ENCODE measurements at regions not wholly inside any gene's neighbourhood (a gene's known extent, or its start where the extent isn't known, plus 50 kb on each side); places are given as distances from the start of the nearest gene placed in this dataset.

DNA sequence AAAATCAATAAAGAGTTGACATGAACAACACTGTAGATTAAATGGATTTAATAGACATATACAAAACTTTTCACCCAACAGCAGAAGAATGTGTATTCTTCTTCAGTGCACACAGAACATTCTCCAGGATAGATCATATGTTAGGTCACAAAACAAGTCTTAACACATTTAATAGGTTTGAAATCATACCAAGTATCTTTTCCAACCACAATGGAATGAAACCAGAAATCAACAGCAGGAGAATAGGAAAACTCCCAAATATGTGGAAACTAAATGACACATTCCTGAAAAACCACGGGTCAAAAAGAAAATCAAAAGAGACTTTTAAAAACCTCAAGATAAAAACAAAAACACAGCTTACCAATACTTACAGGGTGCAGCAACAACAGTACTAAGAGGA, 790.1 kb upstream of the ZNF608 start:
- no peak overlapping the region for H3K27ac Mint-ChIP-seq
- ChIA-PET CTCF (no interaction called here), POLR2A (no interaction called here)
- Histone ChIP-seq H3K4me1 (ENCODE audit: control insufficient read depth in 2 of 2, insufficient read depth in 2 of 2, low read length in 2 of 2) (no peaks in the 10 kb centered on the region), H3K4me3 (ENCODE audit: low read length) (no peak overlapping the region), H3K36me3 (ENCODE audit: control insufficient read depth in 2 of 3, insufficient read depth in 3 of 3, low read length in 3 of 3) (no peaks in the 10 kb centered on the region), H3K9me3 (ENCODE audit: control insufficient read depth in 2 of 3, low read length in 3 of 3) (no peaks in the 10 kb centered on the region), H3K27me3 (ENCODE audit: control insufficient read depth in 2 of 2, insufficient read depth in 2 of 2, low read length in 2 of 2) (no peaks in the 10 kb centered on the region), H3K27ac (ENCODE audit: low read depth, low read length) (no peak overlapping the region)
- DNase-seq, result no peak
- H3K9me3 Mint-ChIP-seq, result peaks cover 6 to 39% (median 20%) of the 10 kb centered on the region in 11 donors
- H3K27me3 Mint-ChIP-seq, result no peaks in the 10 kb centered on the region
- no peak for ATAC-seq
- H3K4me3 Mint-ChIP-seq, result no peak overlapping the region
- no peaks in the 10 kb centered on the region for H3K36me3 Mint-ChIP-seq
- intact Hi-C loops (cut with micrococcal nuclease), result no loop called here
- no peaks in the 10 kb centered on the region for H3K4me1 Mint-ChIP-seq

DNA sequence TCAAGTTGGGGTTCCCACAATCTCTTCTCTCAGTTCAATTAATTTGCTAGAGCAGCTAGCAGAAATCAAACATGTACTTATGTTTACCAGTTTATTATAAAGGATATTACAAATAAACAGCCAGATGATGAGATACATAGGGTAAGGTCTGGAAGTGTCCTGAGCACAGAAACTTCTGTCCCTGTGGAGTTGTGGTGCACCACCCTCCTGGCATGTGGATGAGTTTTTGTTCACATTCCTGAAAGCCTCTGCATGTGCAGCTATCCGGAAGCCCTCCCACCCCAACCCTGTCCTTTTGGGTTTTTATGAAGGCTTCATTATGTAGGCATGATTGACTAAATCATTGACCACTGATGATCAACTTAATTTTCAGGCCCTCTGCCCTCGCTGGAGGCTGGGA, 791.2 kb upstream of the ZNF608 start:
- Histone ChIP-seq H3K36me3 (ENCODE audit: control insufficient read depth in 2 of 3, insufficient read depth in 3 of 3, low read length in 3 of 3) (no peaks in the 10 kb centered on the region), H3K4me1 (ENCODE audit: control insufficient read depth in 2 of 2, insufficient read depth in 2 of 2, low read length in 2 of 2) (no peaks in the 10 kb centered on the region), H3K9me3 (ENCODE audit: control insufficient read depth in 2 of 3, low read length in 3 of 3) (no peaks in the 10 kb centered on the region), H3K4me3 (ENCODE audit: low read length) (no peak overlapping the region), H3K27ac (ENCODE audit: low read depth, low read length) (no peak overlapping the region), H3K27me3 (ENCODE audit: control insufficient read depth in 2 of 2, insufficient read depth in 2 of 2, low read length in 2 of 2) (no peaks in the 10 kb centered on the region)
- intact Hi-C loops (cut with micrococcal nuclease), result no loop called here
- no peak overlapping the region for H3K4me3 Mint-ChIP-seq
- DNase-seq, result no peak
- no peaks in the 10 kb centered on the region for H3K27me3 Mint-ChIP-seq
- no peak for ATAC-seq
- H3K4me1 Mint-ChIP-seq, result no peaks in the 10 kb centered on the region
- ChIA-PET POLR2A (no interaction called here), CTCF (no interaction called here)
- H3K9me3 Mint-ChIP-seq, result peaks cover 3 to 39% (median 20%) of the 10 kb centered on the region in 11 donors
- no peaks in the 10 kb centered on the region for H3K36me3 Mint-ChIP-seq
- no peak overlapping the region for H3K27ac Mint-ChIP-seq

DNA sequence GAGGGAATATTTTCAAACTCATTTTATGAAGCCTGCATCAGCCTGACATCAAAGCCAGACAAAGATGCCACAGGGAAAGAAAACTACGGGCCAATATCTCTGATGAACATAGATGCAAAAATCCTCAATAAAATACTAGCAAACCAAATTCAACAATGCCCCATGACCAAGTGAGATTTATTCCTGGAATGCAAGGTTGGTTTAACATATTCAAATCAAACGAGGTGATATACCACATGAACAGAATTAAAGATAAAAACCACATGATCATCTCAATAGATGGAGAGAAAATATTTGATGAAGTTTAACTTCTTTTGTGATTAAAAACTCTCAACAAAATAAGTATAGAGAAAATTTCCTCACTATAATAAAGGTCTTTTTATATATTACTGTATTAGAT, 792.0 kb upstream of the ZNF608 start:
- intact Hi-C loops (cut with micrococcal nuclease), result no loop called here
- POLR2A ChIA-PET, result no interaction called here
- CTCF ChIA-PET, result no interaction called here
- H3K27me3 ChIP-seq (ENCODE audit: control insufficient read depth in 2 of 2, insufficient read depth in 2 of 2, low read length in 2 of 2), result no peaks in the 10 kb centered on the region
- DNase-seq (no peak), ATAC-seq (no peak)
- peaks cover 1 to 44% (median 20%) of the 10 kb centered on the region in 11 donors for H3K9me3 Mint-ChIP-seq
- no peaks in the 10 kb centered on the region for H3K9me3 ChIP-seq (ENCODE audit: control insufficient read depth in 2 of 3, low read length in 3 of 3)
- H3K4me3 Mint-ChIP-seq, result no peak overlapping the region
- H3K4me1 ChIP-seq (ENCODE audit: control insufficient read depth in 2 of 2, insufficient read depth in 2 of 2, low read length in 2 of 2), result no peaks in the 10 kb centered on the region
- no peak overlapping the region for H3K27ac ChIP-seq (ENCODE audit: low read depth, low read length)
- H3K36me3 Mint-ChIP-seq, result no peaks in the 10 kb centered on the region
- no peak overlapping the region for H3K27ac Mint-ChIP-seq
- no peaks in the 10 kb centered on the region for H3K4me1 Mint-ChIP-seq
- H3K36me3 ChIP-seq (ENCODE audit: control insufficient read depth in 2 of 3, insufficient read depth in 3 of 3, low read length in 3 of 3), result no peaks in the 10 kb centered on the region
- H3K27me3 Mint-ChIP-seq, result no peaks in the 10 kb centered on the region
- no peak overlapping the region for H3K4me3 ChIP-seq (ENCODE audit: low read length)

DNA sequence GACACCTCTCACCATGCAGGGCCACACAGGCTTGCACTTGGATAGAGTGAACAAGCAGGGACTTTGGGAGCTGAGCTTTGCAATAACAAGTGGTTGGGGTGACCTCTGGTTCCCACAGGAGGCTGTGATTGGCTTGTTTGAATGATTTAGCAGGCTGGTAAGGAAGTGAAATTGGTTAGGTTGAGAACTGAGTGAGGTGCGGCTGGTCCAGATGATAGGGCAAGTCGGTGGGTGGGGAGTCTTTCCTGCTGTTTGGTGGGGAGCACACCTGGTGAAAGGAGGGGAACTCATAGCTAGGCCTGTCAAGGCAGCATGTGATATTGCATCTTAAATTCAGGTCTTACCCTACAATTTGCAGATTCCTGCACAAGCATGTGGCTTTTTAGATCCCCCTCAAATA, 794.6 kb upstream of the ZNF608 start:
- Histone ChIP-seq H3K27me3 (ENCODE audit: control insufficient read depth in 2 of 2, insufficient read depth in 2 of 2, low read length in 2 of 2) (no peaks in the 10 kb centered on the region), H3K9me3 (ENCODE audit: control insufficient read depth in 2 of 3, low read length in 3 of 3) (no peaks in the 10 kb centered on the region), H3K4me1 (ENCODE audit: control insufficient read depth in 2 of 2, insufficient read depth in 2 of 2, low read length in 2 of 2) (no peaks in the 10 kb centered on the region), H3K36me3 (ENCODE audit: control insufficient read depth in 2 of 3, insufficient read depth in 3 of 3, low read length in 3 of 3) (no peaks in the 10 kb centered on the region), H3K4me3 (ENCODE audit: low read length) (no peak overlapping the region), H3K27ac (ENCODE audit: low read depth, low read length) (no peak overlapping the region)
- H3K36me3 Mint-ChIP-seq, result no peaks in the 10 kb centered on the region
- H3K4me3 Mint-ChIP-seq, result no peak overlapping the region
- no peaks in the 10 kb centered on the region for H3K4me1 Mint-ChIP-seq
- intact Hi-C loops (cut with micrococcal nuclease), result no loop called here
- ChIA-PET CTCF (no interaction called here), POLR2A (no interaction called here)
- no peaks in the 10 kb centered on the region for H3K27me3 Mint-ChIP-seq
- peak overlapping the region in 1 of 9 donors; percentile 15 for H3K27ac Mint-ChIP-seq
- H3K9me3 Mint-ChIP-seq, result peaks cover 1 to 38% (median 13%) of the 10 kb centered on the region in 11 donors
- DNase-seq (no peak), ATAC-seq (no peak)

DNA sequence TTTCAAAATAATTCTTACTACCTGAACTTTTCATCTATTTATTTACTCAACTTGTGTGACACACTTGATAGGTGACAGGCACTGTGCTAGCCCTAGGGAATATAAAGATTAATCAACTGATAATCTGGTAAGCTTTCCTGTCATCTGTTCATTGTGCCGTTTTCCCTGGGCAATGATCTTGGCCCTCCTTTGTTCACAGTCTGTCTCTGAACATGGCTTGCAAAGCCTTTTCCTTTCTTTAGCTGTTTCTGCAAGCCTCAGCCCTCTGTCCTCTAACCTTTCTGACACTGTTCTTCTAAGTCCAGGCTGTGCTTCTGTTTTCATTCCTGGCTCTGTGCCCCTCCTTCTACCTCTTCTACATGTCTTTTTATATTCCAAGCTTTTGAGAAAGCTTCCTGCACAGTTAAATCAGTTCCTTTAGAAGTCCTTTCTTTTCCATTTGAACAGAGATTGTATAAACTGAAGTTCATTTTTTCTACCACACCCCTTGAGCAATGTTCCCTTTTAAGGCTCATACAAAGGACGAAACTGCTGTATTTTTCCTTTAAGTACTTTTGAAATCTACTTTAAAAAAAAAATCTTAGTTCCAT, 803.0 kb upstream of the ZNF608 start:
- H3K36me3 ChIP-seq (ENCODE audit: control insufficient read depth in 2 of 3, insufficient read depth in 3 of 3, low read length in 3 of 3), result no peaks in the 10 kb centered on the region
- CTCF ChIA-PET, result no interaction called here
- Mint-ChIP-seq H3K27me3 (no peaks in the 10 kb centered on the region), H3K27ac (no peak overlapping the region), H3K9me3 (peaks cover 0 to 15% (median 3%) of the 10 kb centered on the region in 11 donors), H3K4me1 (no peaks in the 10 kb centered on the region), H3K4me3 (no peak overlapping the region), H3K36me3 (no peaks in the 10 kb centered on the region)
- no peaks in the 10 kb centered on the region for H3K9me3 ChIP-seq (ENCODE audit: control insufficient read depth in 2 of 3, low read length in 3 of 3)
- intact Hi-C loops (cut with micrococcal nuclease), result no loop called here
- ATAC-seq (no peak), DNase-seq (no peak)
- H3K4me1 ChIP-seq (ENCODE audit: control insufficient read depth in 2 of 2, insufficient read depth in 2 of 2, low read length in 2 of 2), result no peaks in the 10 kb centered on the region
- no peak overlapping the region for H3K27ac ChIP-seq (ENCODE audit: low read depth, low read length)
- POLR2A ChIA-PET, result no interaction called here
- no peaks in the 10 kb centered on the region for H3K27me3 ChIP-seq (ENCODE audit: control insufficient read depth in 2 of 2, insufficient read depth in 2 of 2, low read length in 2 of 2)
- H3K4me3 ChIP-seq (ENCODE audit: low read length), result no peak overlapping the region

DNA sequence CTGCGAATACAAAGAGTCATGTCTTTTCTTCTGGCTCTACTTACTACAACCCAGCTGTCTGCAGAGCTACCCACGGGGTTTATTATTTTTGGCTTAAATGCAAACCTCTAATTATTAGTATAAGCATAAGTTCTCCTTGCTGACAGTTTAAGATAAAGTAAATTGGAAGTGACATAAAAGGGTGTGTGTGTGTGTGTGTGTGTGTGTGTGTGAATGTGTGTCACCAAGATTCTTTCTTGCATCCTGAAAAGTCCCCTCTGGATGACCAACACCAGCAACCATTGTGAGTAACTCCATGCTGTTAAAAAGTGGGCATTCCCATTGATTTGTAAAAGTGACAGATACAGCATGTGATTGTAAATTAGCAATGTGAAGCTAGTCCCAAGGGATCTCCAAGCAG, 803.8 kb upstream of the ZNF608 start:
- Histone ChIP-seq H3K27ac (ENCODE audit: low read depth, low read length) (no peak overlapping the region), H3K9me3 (ENCODE audit: control insufficient read depth in 2 of 3, low read length in 3 of 3) (no peaks in the 10 kb centered on the region), H3K4me1 (ENCODE audit: control insufficient read depth in 2 of 2, insufficient read depth in 2 of 2, low read length in 2 of 2) (no peaks in the 10 kb centered on the region), H3K27me3 (ENCODE audit: control insufficient read depth in 2 of 2, insufficient read depth in 2 of 2, low read length in 2 of 2) (no peaks in the 10 kb centered on the region), H3K36me3 (ENCODE audit: control insufficient read depth in 2 of 3, insufficient read depth in 3 of 3, low read length in 3 of 3) (no peaks in the 10 kb centered on the region), H3K4me3 (ENCODE audit: low read length) (no peak overlapping the region)
- CTCF ChIA-PET, result no interaction called here
- Mint-ChIP-seq H3K27ac (no peak overlapping the region), H3K4me3 (no peak overlapping the region), H3K4me1 (no peaks in the 10 kb centered on the region), H3K27me3 (no peaks in the 10 kb centered on the region), H3K36me3 (no peaks in the 10 kb centered on the region), H3K9me3 (peaks cover 0 to 15% (median 0%) of the 10 kb centered on the region in 11 donors)
- POLR2A ChIA-PET, result no interaction called here
- DNase-seq (no peak), ATAC-seq (no peak)
- intact Hi-C loops (cut with micrococcal nuclease), result no loop called here

DNA sequence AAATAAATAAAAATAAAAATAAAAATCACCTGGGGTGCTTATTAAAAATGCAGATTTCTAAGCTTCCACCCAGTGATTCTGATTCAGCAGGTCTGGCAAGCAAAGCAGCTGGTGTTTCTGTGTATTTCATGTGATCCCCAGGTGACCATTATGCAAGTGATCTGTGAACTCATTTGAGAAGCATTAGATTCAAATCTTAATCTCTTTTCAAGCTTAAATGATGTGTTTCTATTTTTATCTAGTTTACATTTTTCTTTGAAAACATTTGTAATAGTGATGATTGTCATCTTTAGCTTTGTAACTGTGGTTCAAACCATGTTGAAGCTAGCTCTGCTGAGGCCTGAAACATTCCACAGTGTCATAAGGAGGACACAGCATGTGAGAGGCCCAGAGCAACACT, 804.8 kb upstream of the ZNF608 start:
- H3K4me3 Mint-ChIP-seq, result no peak overlapping the region
- Histone ChIP-seq H3K36me3 (ENCODE audit: control insufficient read depth in 2 of 3, insufficient read depth in 3 of 3, low read length in 3 of 3) (no peaks in the 10 kb centered on the region), H3K27me3 (ENCODE audit: control insufficient read depth in 2 of 2, insufficient read depth in 2 of 2, low read length in 2 of 2) (no peaks in the 10 kb centered on the region), H3K4me3 (ENCODE audit: low read length) (no peak overlapping the region), H3K4me1 (ENCODE audit: control insufficient read depth in 2 of 2, insufficient read depth in 2 of 2, low read length in 2 of 2) (no peaks in the 10 kb centered on the region), H3K9me3 (ENCODE audit: control insufficient read depth in 2 of 3, low read length in 3 of 3) (no peaks in the 10 kb centered on the region), H3K27ac (ENCODE audit: low read depth, low read length) (no peak overlapping the region)
- H3K4me1 Mint-ChIP-seq, result no peaks in the 10 kb centered on the region
- H3K27ac Mint-ChIP-seq, result no peak overlapping the region
- DNase-seq (no peak), ATAC-seq (no peak)
- CTCF ChIA-PET, result no interaction called here
- no peaks in the 10 kb centered on the region for H3K27me3 Mint-ChIP-seq
- peaks cover 0 to 15% (median 4%) of the 10 kb centered on the region in 11 donors for H3K9me3 Mint-ChIP-seq
- POLR2A ChIA-PET, result no interaction called here
- intact Hi-C loops (cut with micrococcal nuclease), result no loop called here
- no peaks in the 10 kb centered on the region for H3K36me3 Mint-ChIP-seq

Data from naive thymus-derived CD4-positive, alpha-beta T cell (primary cell).